ENCODE measurements at regions not wholly inside any gene's neighbourhood (a gene's known extent, or its start where the extent isn't known, plus 50 kb on each side); places are given as distances from the start of the nearest gene placed in this dataset.

- H3K4me3 ChIP-seq = no peak overlapping the region
- H3K27me3 ChIP-seq (ENCODE audit: low read depth) = no peaks in the 10 kb centered on the region
- intact Hi-C loops (cut with micrococcal nuclease) = no loop called here
- TF ChIP-seq CTCF (IDR thresholded peaks at IDR 0.05; ENCODE audit: borderline replicate concordance) = no peak
- H3K9me3 ChIP-seq (replicated peaks) = peaks cover 1% of the 10 kb centered on the region
- no peaks in the 10 kb centered on the region for H3K36me3 ChIP-seq
- DNase-seq = no peak
- peaks cover 4% of the 10 kb centered on the region for H3K4me1 ChIP-seq
- H3K27ac ChIP-seq (replicated peaks) = no peak overlapping the region
These were observed 150.0 kb downstream of the RTP4 start for GRCh38 chr3:187518207-187518606.

DNA sequence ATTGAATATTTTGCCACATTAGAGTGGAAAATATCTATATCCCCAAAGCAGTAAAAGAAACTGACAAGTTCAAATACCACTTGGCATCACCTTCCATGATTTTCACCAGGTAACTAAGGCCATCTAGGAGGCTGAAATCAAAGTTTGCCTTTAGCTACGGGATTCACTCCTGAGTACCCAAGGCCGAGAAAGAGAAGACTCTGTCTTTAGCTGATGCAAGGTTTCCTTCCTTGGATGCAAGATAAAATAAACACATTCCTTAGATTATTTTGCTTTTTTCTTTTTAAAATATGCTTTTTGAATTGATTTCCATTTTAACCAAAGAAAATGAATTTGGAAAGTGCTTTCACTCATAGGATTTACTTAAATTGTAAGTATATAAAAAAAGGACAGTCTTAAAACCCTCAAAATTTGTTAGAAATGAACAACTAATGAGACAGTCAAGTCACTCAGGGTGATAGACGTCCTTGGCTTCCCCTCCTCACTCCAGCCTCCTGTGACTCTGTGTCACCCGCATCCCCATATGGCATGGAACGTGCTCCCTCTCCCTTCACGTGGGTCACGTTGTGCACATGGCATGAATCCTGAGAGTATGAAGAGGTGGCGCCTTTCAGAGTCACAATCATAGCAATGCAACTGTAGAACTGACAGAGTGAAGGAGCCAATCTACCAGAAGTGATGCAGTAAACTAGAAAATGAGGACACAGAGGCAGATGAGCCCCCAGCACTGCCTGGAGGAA, 148.4 kb downstream of the RTP4 start:
- peaks cover 7% of the 10 kb centered on the region for H3K27me3 ChIP-seq (ENCODE audit: low read depth)
- TF ChIP-seq CTCF (IDR thresholded peaks at IDR 0.05; ENCODE audit: borderline replicate concordance) = no peak
- peaks cover 13% of the 10 kb centered on the region for H3K9me3 ChIP-seq (replicated peaks)
- no peak for DNase-seq
- H3K36me3 ChIP-seq = no peaks in the 10 kb centered on the region
- no peak overlapping the region for H3K27ac ChIP-seq (replicated peaks)
- intact Hi-C loops (cut with micrococcal nuclease) = no loop called here
- H3K4me3 ChIP-seq = no peak overlapping the region
- H3K4me1 ChIP-seq = no peaks in the 10 kb centered on the region

- intact Hi-C loops (cut with micrococcal nuclease) = no loop called here
- Histone ChIP-seq H3K9me3 (replicated peaks) (peaks cover 9% of the 10 kb centered on the region), H3K27me3 (ENCODE audit: low read depth) (peaks cover 14% of the 10 kb centered on the region)
These were observed 139.7 kb downstream of the RTP4 start for GRCh38 chr3:187507905-187508304.

DNA sequence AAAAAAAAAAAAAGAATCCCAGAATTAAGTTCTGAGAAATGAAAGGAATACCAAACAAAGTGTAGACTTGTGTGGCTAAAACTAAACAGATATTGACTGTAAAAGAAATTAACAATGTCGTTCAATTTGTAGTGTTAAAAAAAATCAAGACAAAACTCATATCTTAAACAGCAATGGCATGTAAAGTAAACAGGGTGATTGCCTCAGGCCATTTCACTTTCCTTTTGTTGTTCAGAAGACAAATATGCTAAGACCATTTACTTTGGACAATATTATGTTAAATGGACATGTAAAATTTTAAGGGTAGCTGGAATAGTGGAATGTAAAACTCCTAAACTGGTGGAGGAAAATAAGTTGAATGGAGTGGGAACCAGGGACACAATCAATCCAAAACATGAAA, 139.1 kb downstream of the RTP4 start:
- H3K9me3 ChIP-seq (replicated peaks) = peaks cover 2% of the 10 kb centered on the region
- no peaks in the 10 kb centered on the region for H3K4me1 ChIP-seq
- peaks cover 9% of the 10 kb centered on the region for H3K27me3 ChIP-seq (ENCODE audit: low read depth)
- intact Hi-C loops (cut with micrococcal nuclease) = no loop called here
- H3K36me3 ChIP-seq = no peaks in the 10 kb centered on the region
- no peak for DNase-seq
- TF ChIP-seq CTCF (IDR thresholded peaks at IDR 0.05; ENCODE audit: borderline replicate concordance) = no peak
- H3K27ac ChIP-seq (replicated peaks) = no peak overlapping the region
- no peak overlapping the region for H3K4me3 ChIP-seq

More at GRCh38 chr3:187507905-187508304, 139.7 kb downstream of the RTP4 start:
- Histone ChIP-seq H3K4me1 (no peaks in the 10 kb centered on the region), H3K4me3 (no peak overlapping the region), H3K36me3 (no peaks in the 10 kb centered on the region), H3K27ac (replicated peaks) (no peak overlapping the region)
- no peak for TF ChIP-seq CTCF (IDR thresholded peaks at IDR 0.05; ENCODE audit: borderline replicate concordance)
- no peak for DNase-seq

DNA sequence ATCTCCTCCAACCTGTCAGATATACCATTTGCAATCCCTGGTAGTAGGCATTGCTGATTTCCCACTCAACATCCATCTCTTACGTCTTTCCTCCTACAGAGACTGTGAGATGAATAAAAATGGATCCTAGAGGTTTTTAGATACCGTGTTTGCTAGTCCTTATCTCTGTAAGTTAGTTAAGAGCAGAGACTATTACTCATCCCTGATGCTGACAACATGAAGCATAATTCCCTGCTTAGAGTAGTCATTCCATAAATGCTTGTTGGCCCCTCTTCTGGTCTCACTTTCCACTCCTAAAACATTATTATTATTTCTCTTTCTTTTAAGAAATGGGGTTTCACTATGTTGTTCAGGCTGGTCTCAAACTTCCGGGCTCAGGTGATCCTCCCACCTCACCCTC, 136.2 kb downstream of the RTP4 start:
- intact Hi-C loops (cut with micrococcal nuclease) = no loop called here
- no peak for DNase-seq
- Histone ChIP-seq H3K36me3 (no peaks in the 10 kb centered on the region), H3K4me3 (no peak overlapping the region), H3K27me3 (ENCODE audit: low read depth) (peaks cover 3% of the 10 kb centered on the region), H3K9me3 (replicated peaks) (no peaks in the 10 kb centered on the region), H3K27ac (replicated peaks) (no peak overlapping the region), H3K4me1 (no peaks in the 10 kb centered on the region)
- no peak for TF ChIP-seq CTCF (IDR thresholded peaks at IDR 0.05; ENCODE audit: borderline replicate concordance)

Data from left ventricle myocardium inferior (tissue), 1 donor.